Ovary (tissue), 7 donors: ENCODE measurements at regions not wholly inside any gene's neighbourhood (a gene's known extent, or its start where the extent isn't known, plus 50 kb on each side); places are given as distances from the start of the nearest gene placed in this dataset.

ENCODE experiments used
- DNase-seq, 5 donors: peaks; one replicate each; pipeline ENCODE4 v3.0.0-alpha.2; 2019 to 2020
- H3K27ac ChIP-seq, 2 donors: fragments of 200-600 bp; one replicate each; pipeline versions ENCODE4 v1.5.1 to v1.8.0; 2019 to 2022
- H3K27me3 ChIP-seq: fragments of 200-600 bp; one replicate; pipeline ENCODE4 v1.8.0; 2022
- H3K36me3 ChIP-seq: fragments of 200-600 bp; sonication (generic); one replicate; pipeline ENCODE4 v1.5.1; 2019
- H3K4me1 ChIP-seq: one replicate; pipeline ENCODE4 v1.8.1; 2013; ENCODE audit warnings: mild to moderate bottlenecking, moderate library complexity; ENCODE audit not compliant: insufficient read depth
- H3K4me3 ChIP-seq: fragments of 200-600 bp; sonication (generic); one replicate; pipeline ENCODE4 v1.5.1; 2017
- H3K9me3 ChIP-seq, 2 donors: fragments of 200-600 bp in 1 of 2; sonication (generic) in 1 of 2; one replicate each; pipeline versions ENCODE4 v1.5.1 to v1.8.1; 2013 to 2019; ENCODE audit warnings: mild to moderate bottlenecking in 1 of 2, moderate library complexity in 1 of 2
- CTCF ChIP-seq, 3 donors: fragments of 450-650 bp in 2 of 3; fragments of 200-600 bp in 1 of 3; IDR thresholded peaks; one replicate each; pipeline versions ENCODE4 v1.5.1 to v1.8.0; 2016 to 2022; ENCODE audit warnings: antibody characterized with exemption in 3 of 3, mild to moderate bottlenecking in 1 of 3
- EP300 ChIP-seq: sonication (generic); formaldehyde crosslinking; IDR thresholded peaks from one replicate; pipeline ENCODE4 v1.6.1; 2017; ENCODE audit warnings: antibody characterized with exemption
- POLR2A ChIP-seq: fragments of 450-650 bp; IDR thresholded peaks from one replicate; pipeline ENCODE4 v1.6.1; 2017; ENCODE audit warnings: antibody characterized with exemption, mild to moderate bottlenecking, moderate library complexity
- WGBS, 3 donors: extraction: QIAGEN DNeasy Blood & Tissue Kit in 1 of 3; methylation state at CpG; one replicate each; pipeline versions ENCODE4 v1.1.5 to v1.1.7; 2013 to 2017; 5-methylcytosine and 5-hydroxymethylcytosine counted together
- intact Hi-C, 4 donors: fragments of 100-400 bp; cut with DNase I; formaldehyde crosslinking; loops; one replicate each; pipeline versions ENCODE4 v1.11.0 to v1.15.1; 2022 to 2023
- donor health status: DM: no; HTN: no; CAD: no; lungs with moderate emphysema.
- donor health status: DM: no; HTN: no; CAD: no.
- donor health status: Bipolar disorder and iron deficiency.
- donor health status: DM: no; HTN: no; CAD: no.
- donor health status: DM: yes; HTN: yes; CAD: no.

- WGBS, 3 donors = 40 to 46% (median 44%) methylated on average over 7 of the region's 7 CpGs
- H3K4me1 ChIP-seq = no peaks in the 10 kb centered on the region
- H3K27ac ChIP-seq = no peak overlapping the region
- no peaks in the 10 kb centered on the region for H3K9me3 ChIP-seq
- no peaks in the 10 kb centered on the region for H3K36me3 ChIP-seq
- no peak for TF ChIP-seq CTCF (IDR thresholded peaks at IDR 0.05)
- no peak for TF ChIP-seq POLR2A
- TF ChIP-seq EP300 = no peak
- peak in 1 of 5 donors; percentile 31 for DNase-seq
- no peak overlapping the region for H3K4me3 ChIP-seq
- no peaks in the 10 kb centered on the region for H3K27me3 ChIP-seq
- intact Hi-C loops = no loop called here
Measured at GRCh38 chr5:54719384-54720283, 202.1 kb downstream of the SNX18 start.

GRCh38 chr5:54718656-54719055 is 201.1 kb downstream of the SNX18 start:
- Histone ChIP-seq H3K27ac (no peak overlapping the region), H3K27me3 (no peaks in the 10 kb centered on the region), H3K9me3 (no peaks in the 10 kb centered on the region), H3K4me3 (no peak overlapping the region), H3K4me1 (no peaks in the 10 kb centered on the region), H3K36me3 (no peaks in the 10 kb centered on the region)
- intact Hi-C loops = no loop called here
- 52 to 71% (median 67%) methylated on average over 3 of the region's 3 CpGs for WGBS, 3 donors
- TF ChIP-seq POLR2A (no peak), EP300 (no peak), CTCF (IDR thresholded peaks at IDR 0.05) (no peak)
- DNase-seq = no peak

GRCh38 chr5:54717870-54718269 is 200.3 kb downstream of the SNX18 start:
- intact Hi-C loops = no loop called here
- DNase-seq = no peak
- Histone ChIP-seq H3K27me3 (no peaks in the 10 kb centered on the region), H3K9me3 (no peaks in the 10 kb centered on the region), H3K4me1 (no peaks in the 10 kb centered on the region), H3K4me3 (no peak overlapping the region), H3K27ac (no peak overlapping the region), H3K36me3 (no peaks in the 10 kb centered on the region)
- 94 to 98% (median 95%) methylated on average over 5 of the region's 5 CpGs for WGBS, 3 donors
- TF ChIP-seq CTCF (IDR thresholded peaks at IDR 0.05) (no peak), EP300 (no peak), POLR2A (no peak)

GRCh38 chr5:54717459-54717858 is 199.9 kb downstream of the SNX18 start:
- no peaks in the 10 kb centered on the region for H3K4me1 ChIP-seq
- DNase-seq = no peak
- no peaks in the 10 kb centered on the region for H3K27me3 ChIP-seq
- intact Hi-C loops = no loop called here
- no peaks in the 10 kb centered on the region for H3K36me3 ChIP-seq
- no peaks in the 10 kb centered on the region for H3K9me3 ChIP-seq
- TF ChIP-seq POLR2A (no peak), EP300 (no peak), CTCF (IDR thresholded peaks at IDR 0.05) (no peak)
- WGBS, 3 donors = 86 to 92% (median 87%) methylated on average over 2 of the region's 2 CpGs
- no peak overlapping the region for H3K27ac ChIP-seq
- H3K4me3 ChIP-seq = no peak overlapping the region
